ENCODE measurements at regions not wholly inside any gene's neighbourhood (a gene's known extent, or its start where the extent isn't known, plus 50 kb on each side); places are given as distances from the start of the nearest gene placed in this dataset.

DNA sequence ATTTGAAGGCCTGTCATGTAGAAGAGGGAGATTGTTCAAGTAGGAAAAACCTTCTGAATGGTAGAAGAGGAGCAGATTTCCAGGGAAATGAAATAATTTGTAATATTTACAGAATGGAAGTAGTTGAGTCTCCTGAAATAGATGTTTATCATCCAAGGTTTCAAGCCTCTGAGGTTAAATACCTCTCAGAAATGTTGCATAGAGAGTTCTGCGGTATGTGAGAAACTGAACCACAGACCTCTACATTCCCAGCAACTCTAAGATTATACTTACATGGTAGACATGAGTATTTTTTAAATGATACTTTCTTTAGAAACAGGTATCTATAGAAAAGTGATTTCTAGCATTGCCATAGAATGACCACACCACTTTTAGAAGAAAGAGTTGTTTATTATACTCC, 379.8 kb upstream of the FANCL start:
- no peak for DNase-seq
- H3K9me3 ChIP-seq: no peaks in the 10 kb centered on the region
- H3K27me3 ChIP-seq: no peaks in the 10 kb centered on the region
- H3K4me3 ChIP-seq: no peak overlapping the region
- no peaks in the 10 kb centered on the region for H3K4me1 ChIP-seq (ENCODE audit: insufficient read depth)
- no peaks in the 10 kb centered on the region for H3K36me3 ChIP-seq
- TF ChIP-seq EP300 (IDR thresholded peaks at IDR 0.05) (no peak), POLR2A (IDR thresholded peaks at IDR 0.05) (no peak)
- TF ChIP-seq, protein P1, sequence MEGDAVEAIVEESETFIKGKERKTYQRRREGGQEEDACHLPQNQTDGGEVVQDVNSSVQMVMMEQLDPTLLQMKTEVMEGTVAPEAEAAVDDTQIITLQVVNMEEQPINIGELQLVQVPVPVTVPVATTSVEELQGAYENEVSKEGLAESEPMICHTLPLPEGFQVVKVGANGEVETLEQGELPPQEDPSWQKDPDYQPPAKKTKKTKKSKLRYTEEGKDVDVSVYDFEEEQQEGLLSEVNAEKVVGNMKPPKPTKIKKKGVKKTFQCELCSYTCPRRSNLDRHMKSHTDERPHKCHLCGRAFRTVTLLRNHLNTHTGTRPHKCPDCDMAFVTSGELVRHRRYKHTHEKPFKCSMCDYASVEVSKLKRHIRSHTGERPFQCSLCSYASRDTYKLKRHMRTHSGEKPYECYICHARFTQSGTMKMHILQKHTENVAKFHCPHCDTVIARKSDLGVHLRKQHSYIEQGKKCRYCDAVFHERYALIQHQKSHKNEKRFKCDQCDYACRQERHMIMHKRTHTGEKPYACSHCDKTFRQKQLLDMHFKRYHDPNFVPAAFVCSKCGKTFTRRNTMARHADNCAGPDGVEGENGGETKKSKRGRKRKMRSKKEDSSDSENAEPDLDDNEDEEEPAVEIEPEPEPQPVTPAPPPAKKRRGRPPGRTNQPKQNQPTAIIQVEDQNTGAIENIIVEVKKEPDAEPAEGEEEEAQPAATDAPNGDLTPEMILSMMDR (IDR thresholded peaks at IDR 0.05): no peak
- WGBS, 3 donors: 94 to 97% (median 95%) methylated on average over 1 of the region's 1 CpG
- H3K27ac ChIP-seq: no peak overlapping the region
- intact Hi-C loops (cut with DNase I): no loop called here

DNA sequence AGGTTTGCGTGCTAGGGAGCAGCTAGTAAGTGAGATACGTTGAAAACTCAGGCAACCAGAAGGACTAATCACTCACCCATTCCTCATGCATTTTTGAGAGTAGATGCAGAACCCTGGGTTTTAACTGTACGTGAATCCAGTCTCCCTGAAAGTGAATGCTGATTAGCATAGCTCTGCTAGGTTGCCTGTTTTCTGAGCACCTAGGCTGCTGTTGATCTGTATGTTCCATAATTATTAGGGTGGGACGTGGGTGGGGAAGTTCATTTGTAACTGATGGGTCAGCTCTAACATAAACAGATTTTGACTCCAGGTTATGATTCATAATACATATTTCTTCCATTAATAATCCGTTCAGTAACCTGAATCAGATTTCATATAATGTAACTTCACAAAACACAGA, 379.0 kb upstream of the FANCL start:
- intact Hi-C loops (cut with DNase I): no loop called here
- 71 to 78% (median 72%) methylated on average over 5 of the region's 5 CpGs for WGBS, 3 donors
- Histone ChIP-seq H3K27ac (no peak overlapping the region), H3K27me3 (no peaks in the 10 kb centered on the region), H3K36me3 (no peaks in the 10 kb centered on the region), H3K4me3 (no peak overlapping the region), H3K9me3 (no peaks in the 10 kb centered on the region), H3K4me1 (ENCODE audit: insufficient read depth) (no peaks in the 10 kb centered on the region)
- DNase-seq: no peak
- TF ChIP-seq, protein P1 (IDR thresholded peaks at IDR 0.05): no peak
- TF ChIP-seq POLR2A (IDR thresholded peaks at IDR 0.05) (no peak), EP300 (IDR thresholded peaks at IDR 0.05) (no peak)

DNA sequence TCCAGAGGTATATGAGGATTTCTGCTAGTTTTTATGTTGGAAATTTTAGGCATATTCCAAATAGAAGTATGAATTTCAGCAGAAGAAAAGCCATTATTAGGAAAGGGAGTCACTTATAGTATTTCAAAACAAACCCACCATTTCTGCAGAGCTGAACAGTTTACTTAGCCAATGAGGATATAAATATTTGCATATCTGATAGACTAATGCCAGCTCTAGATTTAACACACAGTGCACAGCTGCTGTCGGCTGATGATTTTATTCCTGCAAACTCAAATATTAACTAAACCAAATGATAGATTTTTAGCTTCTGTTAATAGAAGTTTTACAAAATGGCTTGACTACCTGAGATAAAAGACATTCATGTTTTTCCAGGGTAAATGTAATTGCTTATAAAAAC, 375.8 kb upstream of the FANCL start:
- WGBS, 3 donors: 7 to 24% (median 13%) methylated on average over 1 of the region's 1 CpG
- intact Hi-C loops (cut with DNase I): no loop called here
- H3K36me3 ChIP-seq: no peaks in the 10 kb centered on the region
- TF ChIP-seq EP300 (IDR thresholded peaks at IDR 0.05) (no peak), POLR2A (IDR thresholded peaks at IDR 0.05) (no peak)
- TF ChIP-seq, protein P1 (IDR thresholded peaks at IDR 0.05): no peak
- H3K9me3 ChIP-seq: no peaks in the 10 kb centered on the region
- no peaks in the 10 kb centered on the region for H3K27me3 ChIP-seq
- no peak overlapping the region for H3K4me3 ChIP-seq
- no peak overlapping the region for H3K27ac ChIP-seq
- H3K4me1 ChIP-seq (ENCODE audit: insufficient read depth): no peaks in the 10 kb centered on the region
- DNase-seq: no peak

DNA sequence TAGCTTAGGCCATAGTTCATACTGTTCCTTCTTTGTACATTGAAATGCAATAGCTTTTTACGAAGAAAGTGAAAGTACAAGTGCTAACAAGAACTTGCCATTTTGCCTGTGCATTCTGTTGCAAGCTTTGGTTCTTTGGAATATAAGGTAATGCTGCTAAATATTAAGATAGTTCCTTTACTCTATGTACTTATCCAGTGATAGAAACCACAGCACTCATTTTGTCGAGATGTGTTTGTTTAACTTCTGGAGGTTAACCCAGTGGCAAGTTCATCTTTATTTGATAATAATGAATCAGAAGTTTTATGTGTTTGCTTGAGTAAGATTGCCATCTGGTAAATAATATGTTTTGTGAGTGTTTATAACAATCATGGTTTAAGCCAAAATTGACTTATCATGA, 373.1 kb upstream of the FANCL start:
- WGBS, 3 donors: 53 to 77% (median 65%) methylated on average over 2 of the region's 2 CpGs
- no peak for DNase-seq
- no peaks in the 10 kb centered on the region for H3K36me3 ChIP-seq
- no peaks in the 10 kb centered on the region for H3K27me3 ChIP-seq
- H3K4me1 ChIP-seq (ENCODE audit: insufficient read depth): no peaks in the 10 kb centered on the region
- no peaks in the 10 kb centered on the region for H3K9me3 ChIP-seq
- intact Hi-C loops (cut with DNase I): no loop called here
- TF ChIP-seq EP300 (IDR thresholded peaks at IDR 0.05) (no peak), POLR2A (IDR thresholded peaks at IDR 0.05) (no peak)
- TF ChIP-seq, protein P1 (IDR thresholded peaks at IDR 0.05): no peak
- H3K4me3 ChIP-seq: no peak overlapping the region
- no peak overlapping the region for H3K27ac ChIP-seq

DNA sequence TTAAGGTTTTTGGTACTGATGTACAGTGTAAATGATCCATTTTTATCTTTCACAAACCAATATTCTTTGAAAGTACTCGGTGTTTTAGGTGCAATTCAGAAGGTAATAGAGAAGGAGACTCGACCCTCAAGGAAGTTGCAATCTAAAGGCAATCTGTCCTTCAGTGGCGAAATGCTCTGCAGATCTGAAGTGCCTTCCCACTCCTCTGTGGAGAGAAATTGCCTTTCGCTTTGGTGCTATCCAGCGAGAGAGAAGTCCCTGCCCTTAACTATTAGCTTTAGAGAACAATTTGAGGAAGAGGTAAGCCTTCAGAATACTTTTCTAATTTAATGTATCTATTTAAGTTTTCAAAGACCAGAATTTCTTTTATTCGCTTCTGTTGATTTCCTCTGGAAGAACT, 371.8 kb upstream of the FANCL start:
- WGBS, 3 donors: 86 to 88% (median 86%) methylated on average over 6 of the region's 6 CpGs
- TF ChIP-seq POLR2A (IDR thresholded peaks at IDR 0.05): no peak
- no peak for TF ChIP-seq EP300 (IDR thresholded peaks at IDR 0.05)
- TF ChIP-seq, protein P1 (IDR thresholded peaks at IDR 0.05): no peak
- H3K36me3 ChIP-seq: no peaks in the 10 kb centered on the region
- H3K27me3 ChIP-seq: no peaks in the 10 kb centered on the region
- H3K9me3 ChIP-seq: no peaks in the 10 kb centered on the region
- DNase-seq: no peak
- H3K4me1 ChIP-seq (ENCODE audit: insufficient read depth): no peaks in the 10 kb centered on the region
- no peak overlapping the region for H3K27ac ChIP-seq
- no peak overlapping the region for H3K4me3 ChIP-seq
- intact Hi-C loops (cut with DNase I): no loop called here
